Urinary bladder (tissue), 3 donors: ENCODE measurements at regions not wholly inside any gene's neighbourhood (a gene's known extent, or its start where the extent isn't known, plus 50 kb on each side); places are given as distances from the start of the nearest gene placed in this dataset.
"Not testable (repeated sequence)": the region's sequence is repeated elsewhere in the genome, so short reads cannot be mapped to it uniquely, and the experiment has no call there.

Source experiments
- DNase-seq: peaks from one replicate; pipeline ENCODE4 v3.0.0-alpha.2; 2015; ENCODE audit errors: extremely low spot score
- H3K27ac ChIP-seq: one replicate; pipeline ENCODE4 v1.5.1; 2013; ENCODE audit warnings: low read depth, mild to moderate bottlenecking, moderate library complexity
- H3K36me3 ChIP-seq: one replicate; pipeline ENCODE4 v1.6.1; 2013; ENCODE audit warnings: mild to moderate bottlenecking, moderate library complexity; ENCODE audit not compliant: insufficient read depth
- H3K4me1 ChIP-seq: one replicate; pipeline ENCODE4 v1.6.1; 2013; ENCODE audit warnings: mild to moderate bottlenecking, moderate library complexity; ENCODE audit not compliant: insufficient read depth
- H3K4me3 ChIP-seq: one replicate; pipeline ENCODE4 v1.5.1; 2013; ENCODE audit warnings: low read depth, low read length
- WGBS: extraction: QIAGEN DNeasy Blood & Tissue Kit; methylation state at CpG from one replicate; pipeline ENCODE4 v1.1.7; 2013; 5-methylcytosine and 5-hydroxymethylcytosine counted together
- donor health status: healthy with polysubstance abuse.
- donor health status: healthy.

DNA sequence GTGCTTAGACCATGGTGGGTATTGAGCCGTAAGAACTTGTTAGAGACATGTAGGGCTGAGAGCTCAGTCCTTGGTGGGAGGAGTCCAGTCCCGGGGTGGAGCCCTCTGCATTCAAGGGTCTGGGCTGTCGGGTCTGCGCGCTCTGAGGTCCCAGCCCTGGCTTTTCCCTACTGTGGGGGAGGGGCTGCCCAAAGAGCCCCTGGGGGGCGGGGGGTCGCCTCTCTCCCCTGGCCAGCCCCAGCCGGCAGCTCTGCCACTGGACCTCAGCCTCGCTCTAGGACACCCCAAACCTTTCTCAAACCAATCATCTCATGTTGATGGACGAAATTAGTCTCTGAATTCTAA is 1006.4 kb downstream of the BRD1 start:
- no peaks in the 10 kb centered on the region for H3K36me3 ChIP-seq
- WGBS: 77% methylated on average over 10 of the region's 10 CpGs
- no peak overlapping the region for H3K4me3 ChIP-seq
- no peak overlapping the region for H3K27ac ChIP-seq
- no peak for DNase-seq
- H3K4me1 ChIP-seq: no peaks in the 10 kb centered on the region

DNA sequence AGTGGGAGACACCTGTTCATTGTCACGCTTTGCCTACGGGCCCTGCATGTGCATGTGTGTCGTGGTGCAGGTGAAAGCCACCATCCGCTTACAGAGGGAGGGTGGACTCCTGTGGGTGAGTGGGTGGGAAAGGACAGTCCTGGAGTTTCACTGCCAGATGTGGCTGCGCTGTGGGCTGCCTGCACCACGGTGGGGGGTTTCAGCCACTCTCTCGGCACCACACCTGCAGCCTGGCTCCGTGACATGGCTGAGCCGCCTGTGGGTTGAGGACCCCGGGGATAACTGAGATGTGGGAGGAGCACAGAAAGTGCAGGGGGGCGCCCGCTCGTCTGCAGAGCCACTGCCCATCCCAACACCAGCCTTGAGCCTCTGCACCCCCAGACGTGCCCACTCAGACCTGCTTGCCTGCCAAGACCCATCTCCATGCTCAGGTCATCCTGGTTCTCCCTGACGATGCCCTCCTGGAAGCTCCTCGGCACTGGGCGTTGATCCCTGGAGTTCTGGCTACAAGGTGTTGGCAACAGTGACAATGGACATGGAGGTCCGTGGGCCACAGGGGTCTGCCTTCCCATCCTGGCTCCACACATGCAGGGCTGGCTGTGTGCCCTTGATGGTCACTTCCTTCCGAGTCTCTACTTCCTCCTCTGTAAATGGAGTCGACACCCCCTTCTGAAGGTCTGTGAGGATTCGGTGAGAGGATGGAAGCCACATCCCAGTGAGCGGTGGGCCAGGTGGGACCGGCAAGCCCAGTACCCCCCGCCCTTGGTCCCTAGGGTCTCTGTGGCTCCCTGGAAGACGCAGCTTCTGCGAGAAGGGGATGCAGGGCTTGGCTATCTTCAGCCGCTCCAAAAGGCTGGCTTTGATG is 1007.0 kb downstream of the BRD1 start:
- no peak for DNase-seq
- WGBS: 81% methylated on average over 27 of the region's 27 CpGs
- no peak overlapping the region for H3K4me3 ChIP-seq
- no peak overlapping the region for H3K27ac ChIP-seq
- H3K36me3 ChIP-seq: no peaks in the 10 kb centered on the region
- H3K4me1 ChIP-seq: no peaks in the 10 kb centered on the region

DNA sequence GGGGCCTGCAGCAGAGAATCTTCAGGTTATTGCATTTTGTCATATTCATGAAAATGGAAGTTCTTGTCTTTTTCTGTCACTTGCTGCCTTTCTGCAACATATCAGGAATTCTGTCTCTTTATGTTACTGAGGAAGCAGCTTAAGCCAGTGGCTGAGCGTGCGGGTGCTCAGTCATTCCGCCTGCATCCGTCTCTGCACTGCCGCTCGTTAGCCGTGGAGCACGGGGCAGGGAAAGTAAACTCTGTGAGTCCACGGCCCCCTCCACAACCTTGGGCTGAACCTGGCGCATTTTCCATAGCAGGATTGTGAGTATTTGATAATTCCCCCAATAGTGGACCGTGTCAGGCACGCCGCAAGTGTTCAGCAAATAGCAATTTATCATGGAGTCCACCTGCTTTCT is 1007.7 kb downstream of the BRD1 start:
- 57% methylated on average over 13 of the region's 13 CpGs for WGBS
- no peaks in the 10 kb centered on the region for H3K36me3 ChIP-seq
- no peak for DNase-seq
- no peak overlapping the region for H3K4me3 ChIP-seq
- no peaks in the 10 kb centered on the region for H3K4me1 ChIP-seq
- H3K27ac ChIP-seq: no peak overlapping the region

DNA sequence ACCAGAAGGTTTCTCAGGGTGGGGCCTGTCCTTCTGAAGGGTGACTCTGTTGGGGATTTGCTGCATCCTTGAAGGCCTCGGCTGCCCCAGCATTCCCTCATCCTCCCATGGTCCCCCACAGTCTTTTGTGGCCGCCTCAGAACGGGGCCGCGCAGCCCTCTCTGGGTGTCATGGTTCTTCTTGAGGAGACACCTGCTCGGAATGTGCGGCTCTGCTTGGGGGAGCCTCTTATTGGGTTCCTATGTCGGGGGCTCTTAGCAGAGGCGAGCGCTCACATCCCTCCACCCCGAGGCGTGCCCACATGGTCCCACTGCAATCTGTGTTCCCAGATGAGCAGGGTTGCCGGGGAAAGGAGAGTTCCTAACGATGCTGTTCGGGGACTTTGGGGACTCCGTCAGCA is 1008.4 kb downstream of the BRD1 start:
- H3K27ac ChIP-seq: no peak overlapping the region
- no peak overlapping the region for H3K4me3 ChIP-seq
- no peaks in the 10 kb centered on the region for H3K36me3 ChIP-seq
- WGBS: 91% methylated on average over 16 of the region's 16 CpGs
- no peak for DNase-seq
- no peaks in the 10 kb centered on the region for H3K4me1 ChIP-seq

DNA sequence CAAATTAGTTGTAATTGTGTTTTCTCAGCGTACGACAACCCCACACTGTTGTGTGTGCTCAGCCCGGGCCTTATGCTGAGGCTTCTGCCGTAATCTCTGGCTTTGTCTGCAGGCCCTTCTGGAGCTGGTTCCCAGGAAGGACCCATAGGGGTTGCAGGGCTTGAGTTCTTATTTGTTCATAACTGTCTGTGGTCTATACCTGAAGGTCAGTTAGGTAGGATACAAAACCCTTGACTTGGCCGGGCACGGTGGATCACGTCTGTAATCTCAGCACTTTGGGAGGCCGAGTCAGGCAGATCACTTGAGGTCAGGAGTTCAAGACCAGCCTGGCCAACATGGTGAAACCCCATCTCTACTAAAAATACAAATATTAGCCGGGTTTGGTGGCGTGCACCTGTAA is 1010.2 kb downstream of the BRD1 start:
- 90% methylated on average over 10 of the region's 10 CpGs for WGBS
- H3K4me1 ChIP-seq: not testable (repeated sequence)

DNA sequence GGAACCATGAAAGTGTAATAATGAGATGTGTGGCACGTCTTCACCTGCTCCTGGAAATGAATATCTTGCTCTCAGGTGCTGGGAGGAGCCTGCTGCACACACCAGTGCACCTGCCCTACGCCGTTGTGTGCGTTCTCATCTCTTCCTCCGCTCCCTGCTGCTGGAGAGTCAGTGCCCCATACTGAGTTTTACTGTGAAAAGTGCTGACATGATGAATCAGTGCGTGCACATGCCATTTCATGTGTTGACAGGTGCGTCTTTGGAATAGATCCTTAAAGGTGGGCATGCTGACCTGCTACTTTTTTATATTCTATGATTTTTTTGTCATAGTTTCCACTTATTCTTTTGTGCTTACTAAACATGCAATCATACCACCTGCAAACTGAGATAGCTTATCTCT is 1015.8 kb downstream of the BRD1 start:
- 82% methylated on average over 7 of the region's 7 CpGs for WGBS
- no peak for DNase-seq
- H3K27ac ChIP-seq: no peak overlapping the region
- no peak overlapping the region for H3K4me3 ChIP-seq
- H3K36me3 ChIP-seq: no peaks in the 10 kb centered on the region
- H3K4me1 ChIP-seq: no peaks in the 10 kb centered on the region

More for the DNA sequence above, 1010.2 kb downstream of the BRD1 start:
- not testable (repeated sequence) for H3K4me3 ChIP-seq, H3K27ac ChIP-seq, H3K36me3 ChIP-seq, DNase-seq

DNA sequence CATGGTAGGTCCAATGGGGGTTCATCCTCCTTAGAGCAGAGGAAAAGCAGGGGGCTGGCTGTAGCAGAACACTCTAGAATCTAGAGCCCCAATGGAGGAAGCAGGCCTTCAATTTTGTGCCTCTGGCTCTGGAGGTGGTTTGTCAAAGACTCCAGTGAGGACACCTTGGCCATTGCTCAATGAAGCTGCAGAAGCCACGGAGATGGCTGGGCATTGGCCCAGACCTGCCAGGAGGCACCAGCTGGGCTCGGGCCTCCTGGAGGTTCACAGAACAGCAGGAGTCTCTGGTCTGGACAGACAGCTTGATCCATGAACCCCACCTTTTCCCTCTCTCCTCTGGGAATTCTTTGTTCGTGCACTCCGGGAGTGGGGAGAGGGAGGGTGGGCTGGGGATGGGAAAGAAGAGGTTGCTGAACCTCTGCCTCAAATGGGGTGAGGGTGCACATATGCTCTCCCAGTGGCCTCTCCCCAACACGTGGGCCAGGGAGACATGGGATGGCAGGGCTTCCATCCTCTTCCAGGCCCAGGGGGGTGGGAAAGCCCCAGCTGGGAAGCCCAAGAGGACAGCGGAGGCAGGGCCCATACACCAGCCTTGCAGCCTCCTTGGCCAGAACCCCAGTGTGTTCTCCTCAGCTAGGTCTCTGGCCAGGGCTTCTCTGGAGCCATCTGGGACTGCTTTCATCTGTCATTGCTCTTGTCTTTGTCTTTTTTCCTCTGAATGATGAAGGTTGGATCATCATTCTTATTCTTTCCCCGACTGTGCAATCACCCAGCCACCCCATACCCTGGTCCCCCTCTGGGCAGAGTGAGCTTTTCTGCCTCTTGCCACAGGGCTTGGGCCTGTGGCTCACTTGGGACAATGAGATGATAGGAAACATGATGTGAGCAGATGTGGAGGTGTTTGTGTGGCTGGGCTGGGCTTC is 1019.4 kb downstream of the BRD1 start:
- Histone ChIP-seq H3K4me1 (no peaks in the 10 kb centered on the region), H3K4me3 (no peak overlapping the region), H3K36me3 (no peaks in the 10 kb centered on the region), H3K27ac (no peak overlapping the region)
- WGBS: 88% methylated on average over 7 of the region's 7 CpGs
- no peak for DNase-seq

DNA sequence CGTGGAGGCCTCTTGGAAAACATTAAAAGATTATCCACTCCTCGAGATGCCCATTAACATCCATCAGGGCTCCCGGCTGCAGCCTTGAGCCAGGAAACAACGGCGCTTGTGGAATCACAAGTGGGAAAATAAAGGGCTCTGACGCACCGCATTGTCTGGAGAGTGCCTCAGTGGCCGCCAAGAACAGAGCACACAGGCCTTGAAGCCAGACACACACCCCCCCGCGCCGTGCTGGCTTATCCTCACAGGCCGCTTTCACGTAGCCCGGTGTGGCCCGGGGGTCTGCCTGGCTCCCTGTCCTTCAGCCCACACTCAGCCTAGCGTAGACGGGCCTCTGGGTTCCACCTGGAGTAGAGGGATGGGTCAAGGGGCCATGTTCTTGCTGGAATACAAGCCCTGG is 1020.5 kb downstream of the BRD1 start:
- no peak overlapping the region for H3K27ac ChIP-seq
- no peak for DNase-seq
- H3K36me3 ChIP-seq: no peaks in the 10 kb centered on the region
- H3K4me3 ChIP-seq: no peak overlapping the region
- WGBS: 84% methylated on average over 17 of the region's 17 CpGs
- H3K4me1 ChIP-seq: no peaks in the 10 kb centered on the region

DNA sequence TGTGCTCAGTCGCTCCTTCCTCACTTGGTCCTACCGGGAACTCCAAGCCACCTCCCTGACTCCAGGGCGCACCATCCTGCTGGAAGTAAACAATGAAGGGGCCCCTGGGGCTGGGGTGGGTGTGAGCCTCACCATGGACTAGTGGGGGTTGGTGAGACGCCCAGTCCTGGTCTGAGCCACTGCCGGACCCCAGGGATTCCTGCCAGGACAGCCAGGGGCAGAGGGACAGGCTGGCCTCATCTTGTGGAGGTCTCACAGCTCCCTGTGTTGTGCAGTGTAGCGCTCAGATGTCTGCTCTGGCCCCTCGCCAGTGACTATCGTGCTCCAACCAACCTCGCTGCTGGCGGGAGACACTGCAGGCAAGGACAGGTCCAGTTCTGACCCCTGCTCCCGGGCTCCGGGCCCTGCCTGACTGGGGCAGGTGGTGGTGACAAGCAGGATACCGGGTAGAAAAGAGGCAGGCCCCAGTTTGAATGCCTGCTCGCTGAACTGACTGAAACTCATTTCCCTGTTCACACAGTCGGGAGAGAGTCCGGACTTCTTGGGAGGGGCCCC is 1021.4 kb downstream of the BRD1 start:
- 44% methylated on average over 16 of the region's 16 CpGs for WGBS
- H3K4me1 ChIP-seq: no peaks in the 10 kb centered on the region
- DNase-seq: no peak

DNA sequence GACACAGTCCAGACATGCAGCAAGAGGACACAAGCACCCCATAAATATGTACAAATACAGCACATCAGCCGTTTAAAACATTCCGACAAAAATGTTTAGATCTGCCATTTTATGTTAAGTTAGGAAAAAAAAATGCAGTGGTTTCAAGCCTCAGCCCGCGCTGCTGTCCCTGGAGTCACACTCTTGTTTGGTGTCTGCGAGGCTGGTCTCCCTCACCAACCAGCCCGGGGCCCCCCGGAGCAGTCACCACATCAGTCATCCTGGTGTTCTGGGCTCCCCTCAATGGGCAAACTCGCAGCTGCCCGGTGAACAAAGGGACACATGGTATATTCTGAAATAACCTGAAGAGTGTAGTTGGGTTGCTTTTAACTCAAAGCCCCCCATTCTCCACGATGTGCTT is 1022.2 kb downstream of the BRD1 start:
- no peak overlapping the region for H3K27ac ChIP-seq
- 75% methylated on average over 10 of the region's 10 CpGs for whole genome bisulfite sequencing
- DNase-seq: no peak
- H3K4me3 ChIP-seq: no peak overlapping the region
- no peaks in the 10 kb centered on the region for H3K4me1 ChIP-seq
- H3K36me3 ChIP-seq: no peaks in the 10 kb centered on the region

More for the DNA sequence above, 1021.4 kb downstream of the BRD1 start:
- no peak overlapping the region for H3K4me3 ChIP-seq
- H3K27ac ChIP-seq: no peak overlapping the region
- H3K36me3 ChIP-seq: no peaks in the 10 kb centered on the region

DNA sequence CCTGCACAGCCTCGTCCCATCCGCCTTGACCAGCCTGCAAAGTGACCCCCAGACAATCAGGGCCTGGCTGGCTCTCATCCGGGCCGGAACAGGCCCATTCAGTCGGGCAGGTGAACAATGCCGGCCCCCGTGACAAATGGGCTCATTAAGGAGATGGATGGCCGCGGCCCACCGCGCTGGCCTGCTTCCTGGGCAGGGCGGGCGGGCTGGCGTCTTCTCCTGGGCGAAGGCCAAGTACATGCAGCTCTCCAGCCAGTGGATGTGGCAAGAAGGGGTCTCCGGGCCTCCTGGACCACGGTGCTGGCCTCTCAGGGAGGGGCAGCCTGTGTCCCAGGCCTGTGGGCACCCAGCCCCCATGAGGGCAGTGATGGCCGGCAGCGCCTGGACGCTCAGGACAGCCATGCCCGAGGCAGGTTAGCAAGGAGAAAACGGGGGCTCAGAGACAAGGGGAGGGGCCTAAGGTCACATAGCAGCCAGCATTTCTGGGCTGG is 1022.8 kb downstream of the BRD1 start:
- Histone ChIP-seq H3K27ac (no peak overlapping the region), H3K4me1 (no peaks in the 10 kb centered on the region), H3K4me3 (no peak overlapping the region), H3K36me3 (no peaks in the 10 kb centered on the region)
- no peak for DNase-seq
- 72% methylated on average over 22 of the region's 22 CpGs for WGBS

DNA sequence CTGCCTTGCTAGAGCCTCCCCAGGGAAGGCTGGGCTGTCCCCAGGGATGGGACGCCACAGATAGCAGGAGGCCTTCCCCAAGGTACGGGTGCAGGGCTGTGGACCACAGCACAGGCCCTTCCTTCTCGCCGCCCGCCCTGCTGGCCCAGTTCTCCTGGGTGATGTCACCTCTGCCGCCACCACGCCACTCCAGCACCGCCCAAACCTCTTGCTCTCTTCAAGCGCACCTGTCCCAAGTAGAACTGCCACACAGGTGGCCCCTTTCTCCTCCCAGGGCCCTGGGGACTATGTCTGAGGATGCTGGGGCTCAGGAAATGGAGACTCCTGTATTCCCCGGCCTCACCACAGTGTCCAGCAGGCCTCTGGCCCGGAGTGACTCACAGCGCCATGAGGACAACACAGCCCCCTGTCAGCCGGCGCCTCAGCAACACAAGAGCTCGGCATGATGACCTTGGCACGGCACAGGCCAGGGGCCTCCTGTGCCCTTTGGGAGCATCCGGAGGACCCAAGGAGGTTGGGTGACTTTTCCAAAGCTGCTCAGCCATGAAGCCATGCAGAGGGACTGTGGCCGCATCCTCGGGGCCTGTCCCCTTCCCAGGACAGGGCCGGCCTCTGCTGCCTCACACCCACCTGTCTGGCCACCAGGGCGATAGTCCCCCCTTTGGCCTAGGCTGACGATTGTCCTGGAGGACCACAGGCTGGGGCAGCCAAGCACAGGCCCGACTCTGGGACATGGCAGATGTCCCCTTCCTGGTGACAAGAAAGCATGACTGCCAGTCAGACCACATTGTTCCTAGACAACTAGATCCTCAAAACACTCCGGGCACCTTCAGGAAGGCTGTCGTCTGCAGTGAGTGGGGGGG is 1023.5 kb downstream of the BRD1 start:
- no peaks in the 10 kb centered on the region for H3K36me3 ChIP-seq
- no peak overlapping the region for H3K4me3 ChIP-seq
- no peak for DNase-seq
- H3K4me1 ChIP-seq: no peaks in the 10 kb centered on the region
- no peak overlapping the region for H3K27ac ChIP-seq
- WGBS: 89% methylated on average over 25 of the region's 25 CpGs
